HepG2 (cell line): ENCODE measurements at regions not wholly inside any gene's neighbourhood (a gene's known extent, or its start where the extent isn't known, plus 50 kb on each side); places are given as distances from the start of the nearest gene placed in this dataset.

Experiments
- ERF ChIP-seq: IDR thresholded peaks from 2 replicates; pipeline ENCODE4 v1.6.1; 2018; ENCODE audit warnings: missing biosample characterization, missing genetic modification reagents
- FOSL1 ChIP-seq: sonication (generic); formaldehyde crosslinking; IDR thresholded peaks from 2 replicates; pipeline ENCODE4 v1.9.0; 2021; ENCODE audit warnings: missing genetic modification reagents, borderline replicate concordance
- GZF1 ChIP-seq: sonication (generic); formaldehyde crosslinking; IDR thresholded peaks from 2 replicates; pipeline ENCODE4 v1.5.1; 2020; ENCODE audit warnings: mild to moderate bottlenecking, missing genetic modification reagents
- KMT2B ChIP-seq: IDR thresholded peaks from 2 replicates; pipeline ENCODE4 v1.6.1; 2016; ENCODE audit warnings: missing genetic modification reagents, missing compliant biosample characterization
- MED1 ChIP-seq: sonication (generic); formaldehyde crosslinking; IDR thresholded peaks from 2 replicates; pipeline ENCODE4 v1.4.0; 2020; ENCODE audit warnings: missing genetic modification reagents
- NCOA5 ChIP-seq: sonication (generic); formaldehyde crosslinking; IDR thresholded peaks from 2 replicates; pipeline ENCODE4 v1.4.0; 2020; ENCODE audit warnings: missing genetic modification reagents
- RARA ChIP-seq: IDR thresholded peaks from 2 replicates; pipeline ENCODE4 v1.6.1; 2016; ENCODE audit warnings: missing genetic modification reagents, missing compliant biosample characterization
- RORA ChIP-seq: sonication (generic); formaldehyde crosslinking; IDR thresholded peaks from 2 replicates; pipeline ENCODE4 v1.5.0; 2020; ENCODE audit warnings: mild to moderate bottlenecking, missing genetic modification reagents, moderate library complexity
- SCMH1 ChIP-seq: sonication (generic); formaldehyde crosslinking; IDR thresholded peaks from 2 replicates; pipeline ENCODE4 v1.9.0; 2021; ENCODE audit warnings: missing genetic modification reagents, mild to moderate bottlenecking, borderline replicate concordance
- SIX4 ChIP-seq: sonication (generic); formaldehyde crosslinking; IDR thresholded peaks from 2 replicates; pipeline ENCODE4 v1.4.0; 2020; ENCODE audit warnings: missing genetic modification reagents
- TBX3 ChIP-seq: fragments of 450-650 bp; IDR thresholded peaks from 2 replicates; pipeline ENCODE4 v1.6.1; 2017; ENCODE audit warnings: antibody characterized with exemption, mild to moderate bottlenecking, inconsistent platforms, borderline replicate concordance
- ZNF264 ChIP-seq: sonication (generic); formaldehyde crosslinking; IDR thresholded peaks from 2 replicates; pipeline ENCODE4 v1.4.0; 2020; ENCODE audit warnings: missing genetic modification reagents
- ZNF430 ChIP-seq: sonication (generic); formaldehyde crosslinking; IDR thresholded peaks from 2 replicates; pipeline ENCODE4 v1.9.0; 2021; ENCODE audit warnings: mild to moderate bottlenecking, missing genetic modification reagents
- ZNF773 ChIP-seq: sonication (generic); formaldehyde crosslinking; IDR thresholded peaks from 2 replicates; pipeline ENCODE4 v1.4.0; 2020; ENCODE audit warnings: missing genetic modification reagents, borderline replicate concordance
- ZNF891 ChIP-seq: sonication (generic); formaldehyde crosslinking; IDR thresholded peaks from 2 replicates; pipeline ENCODE4 v1.5.0; 2020; ENCODE audit warnings: mild to moderate bottlenecking, missing genetic modification reagents
- TF ChIP-seq, protein P1 (sequence below): sonication (generic); formaldehyde crosslinking; IDR thresholded peaks from 2 replicates; pipeline ENCODE4 v1.4.0; 2020; ENCODE audit warnings: missing genetic modification reagents, mild to moderate bottlenecking, borderline replicate concordance
- TF ChIP-seq, protein P2 (sequence below): sonication (generic); formaldehyde crosslinking; IDR thresholded peaks from 2 replicates; pipeline ENCODE4 v1.4.0; 2020; ENCODE audit warnings: missing genetic modification reagents
- TF ChIP-seq, protein P3 (sequence below): IDR thresholded peaks from 2 replicates; pipeline ENCODE4 v1.6.1; 2016
- TF ChIP-seq, protein P4 (sequence below): sonication (generic); formaldehyde crosslinking; IDR thresholded peaks from 2 replicates; pipeline ENCODE4 v1.5.1; 2020; ENCODE audit warnings: missing genetic modification reagents, mild to moderate bottlenecking, borderline replicate concordance
- TF ChIP-seq, protein P5 (sequence below): IDR thresholded peaks from 2 replicates; pipeline ENCODE4 v1.6.1; 2016; ENCODE audit warnings: mild to moderate bottlenecking

DNA sequence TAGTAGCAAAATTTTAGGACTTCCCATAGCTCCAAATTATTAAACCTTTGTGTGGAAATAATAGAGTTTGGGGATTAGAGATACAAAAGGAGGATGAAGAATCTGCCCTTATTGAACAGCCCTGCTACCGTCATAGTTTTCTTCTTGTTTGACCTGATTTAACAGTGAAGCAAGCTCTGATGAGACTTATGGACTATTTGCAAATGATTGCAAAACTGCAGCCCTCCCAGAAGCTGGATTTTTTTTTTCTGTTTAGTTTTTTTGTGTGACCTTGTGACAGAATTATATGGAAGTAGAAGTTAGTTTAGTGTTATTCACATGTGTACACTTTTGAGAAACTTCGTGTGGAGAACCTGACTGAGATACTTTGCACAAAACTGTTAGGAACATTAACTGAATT is 267.8 kb downstream of the KCNRG start (continued):
- TF ChIP-seq, protein P1, sequence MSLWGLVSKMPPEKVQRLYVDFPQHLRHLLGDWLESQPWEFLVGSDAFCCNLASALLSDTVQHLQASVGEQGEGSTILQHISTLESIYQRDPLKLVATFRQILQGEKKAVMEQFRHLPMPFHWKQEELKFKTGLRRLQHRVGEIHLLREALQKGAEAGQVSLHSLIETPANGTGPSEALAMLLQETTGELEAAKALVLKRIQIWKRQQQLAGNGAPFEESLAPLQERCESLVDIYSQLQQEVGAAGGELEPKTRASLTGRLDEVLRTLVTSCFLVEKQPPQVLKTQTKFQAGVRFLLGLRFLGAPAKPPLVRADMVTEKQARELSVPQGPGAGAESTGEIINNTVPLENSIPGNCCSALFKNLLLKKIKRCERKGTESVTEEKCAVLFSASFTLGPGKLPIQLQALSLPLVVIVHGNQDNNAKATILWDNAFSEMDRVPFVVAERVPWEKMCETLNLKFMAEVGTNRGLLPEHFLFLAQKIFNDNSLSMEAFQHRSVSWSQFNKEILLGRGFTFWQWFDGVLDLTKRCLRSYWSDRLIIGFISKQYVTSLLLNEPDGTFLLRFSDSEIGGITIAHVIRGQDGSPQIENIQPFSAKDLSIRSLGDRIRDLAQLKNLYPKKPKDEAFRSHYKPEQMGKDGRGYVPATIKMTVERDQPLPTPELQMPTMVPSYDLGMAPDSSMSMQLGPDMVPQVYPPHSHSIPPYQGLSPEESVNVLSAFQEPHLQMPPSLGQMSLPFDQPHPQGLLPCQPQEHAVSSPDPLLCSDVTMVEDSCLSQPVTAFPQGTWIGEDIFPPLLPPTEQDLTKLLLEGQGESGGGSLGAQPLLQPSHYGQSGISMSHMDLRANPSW (CRISPR knock-in tag): 0 out of 2 replicates have a peak, but pooled peaks have one; percentile 28
- TF ChIP-seq FOSL1 (CRISPR knock-in tag) (no peak), RARA (CRISPR knock-in tag) (peak; percentile 64), ZNF264 (CRISPR knock-in tag) (0 out of 2 replicates have a peak, but pooled peaks have one; percentile 17), ERF (CRISPR knock-in tag) (0 out of 2 replicates have a peak, but pooled peaks have one; percentile 24), ZNF430 (CRISPR knock-in tag) (no peak), ZNF773 (CRISPR knock-in tag) (no peak), ZNF891 (CRISPR knock-in tag) (no peak), RORA (CRISPR knock-in tag) (no peak), SIX4 (no peak), NCOA5 (CRISPR knock-in tag) (no peak), GZF1 (CRISPR knock-in tag) (no peak), MED1 (CRISPR knock-in tag) (peak; percentile 78), TBX3 (no peak), SCMH1 (CRISPR knock-in tag) (no peak), KMT2B (CRISPR knock-in tag) (no peak)
- TF ChIP-seq, protein P2, sequence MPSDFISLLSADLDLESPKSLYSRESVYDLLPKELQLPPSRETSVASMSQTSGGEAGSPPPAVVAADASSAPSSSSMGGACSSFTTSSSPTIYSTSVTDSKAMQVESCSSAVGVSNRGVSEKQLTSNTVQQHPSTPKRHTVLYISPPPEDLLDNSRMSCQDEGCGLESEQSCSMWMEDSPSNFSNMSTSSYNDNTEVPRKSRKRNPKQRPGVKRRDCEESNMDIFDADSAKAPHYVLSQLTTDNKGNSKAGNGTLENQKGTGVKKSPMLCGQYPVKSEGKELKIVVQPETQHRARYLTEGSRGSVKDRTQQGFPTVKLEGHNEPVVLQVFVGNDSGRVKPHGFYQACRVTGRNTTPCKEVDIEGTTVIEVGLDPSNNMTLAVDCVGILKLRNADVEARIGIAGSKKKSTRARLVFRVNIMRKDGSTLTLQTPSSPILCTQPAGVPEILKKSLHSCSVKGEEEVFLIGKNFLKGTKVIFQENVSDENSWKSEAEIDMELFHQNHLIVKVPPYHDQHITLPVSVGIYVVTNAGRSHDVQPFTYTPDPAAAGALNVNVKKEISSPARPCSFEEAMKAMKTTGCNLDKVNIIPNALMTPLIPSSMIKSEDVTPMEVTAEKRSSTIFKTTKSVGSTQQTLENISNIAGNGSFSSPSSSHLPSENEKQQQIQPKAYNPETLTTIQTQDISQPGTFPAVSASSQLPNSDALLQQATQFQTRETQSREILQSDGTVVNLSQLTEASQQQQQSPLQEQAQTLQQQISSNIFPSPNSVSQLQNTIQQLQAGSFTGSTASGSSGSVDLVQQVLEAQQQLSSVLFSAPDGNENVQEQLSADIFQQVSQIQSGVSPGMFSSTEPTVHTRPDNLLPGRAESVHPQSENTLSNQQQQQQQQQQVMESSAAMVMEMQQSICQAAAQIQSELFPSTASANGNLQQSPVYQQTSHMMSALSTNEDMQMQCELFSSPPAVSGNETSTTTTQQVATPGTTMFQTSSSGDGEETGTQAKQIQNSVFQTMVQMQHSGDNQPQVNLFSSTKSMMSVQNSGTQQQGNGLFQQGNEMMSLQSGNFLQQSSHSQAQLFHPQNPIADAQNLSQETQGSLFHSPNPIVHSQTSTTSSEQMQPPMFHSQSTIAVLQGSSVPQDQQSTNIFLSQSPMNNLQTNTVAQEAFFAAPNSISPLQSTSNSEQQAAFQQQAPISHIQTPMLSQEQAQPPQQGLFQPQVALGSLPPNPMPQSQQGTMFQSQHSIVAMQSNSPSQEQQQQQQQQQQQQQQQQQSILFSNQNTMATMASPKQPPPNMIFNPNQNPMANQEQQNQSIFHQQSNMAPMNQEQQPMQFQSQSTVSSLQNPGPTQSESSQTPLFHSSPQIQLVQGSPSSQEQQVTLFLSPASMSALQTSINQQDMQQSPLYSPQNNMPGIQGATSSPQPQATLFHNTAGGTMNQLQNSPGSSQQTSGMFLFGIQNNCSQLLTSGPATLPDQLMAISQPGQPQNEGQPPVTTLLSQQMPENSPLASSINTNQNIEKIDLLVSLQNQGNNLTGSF (CRISPR knock-in tag): no peak
- TF ChIP-seq, protein P3, sequence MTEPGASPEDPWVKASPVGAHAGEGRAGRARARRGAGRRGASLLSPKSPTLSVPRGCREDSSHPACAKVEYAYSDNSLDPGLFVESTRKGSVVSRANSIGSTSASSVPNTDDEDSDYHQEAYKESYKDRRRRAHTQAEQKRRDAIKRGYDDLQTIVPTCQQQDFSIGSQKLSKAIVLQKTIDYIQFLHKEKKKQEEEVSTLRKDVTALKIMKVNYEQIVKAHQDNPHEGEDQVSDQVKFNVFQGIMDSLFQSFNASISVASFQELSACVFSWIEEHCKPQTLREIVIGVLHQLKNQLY (CRISPR knock-in tag): no peak
- TF ChIP-seq, protein P4, sequence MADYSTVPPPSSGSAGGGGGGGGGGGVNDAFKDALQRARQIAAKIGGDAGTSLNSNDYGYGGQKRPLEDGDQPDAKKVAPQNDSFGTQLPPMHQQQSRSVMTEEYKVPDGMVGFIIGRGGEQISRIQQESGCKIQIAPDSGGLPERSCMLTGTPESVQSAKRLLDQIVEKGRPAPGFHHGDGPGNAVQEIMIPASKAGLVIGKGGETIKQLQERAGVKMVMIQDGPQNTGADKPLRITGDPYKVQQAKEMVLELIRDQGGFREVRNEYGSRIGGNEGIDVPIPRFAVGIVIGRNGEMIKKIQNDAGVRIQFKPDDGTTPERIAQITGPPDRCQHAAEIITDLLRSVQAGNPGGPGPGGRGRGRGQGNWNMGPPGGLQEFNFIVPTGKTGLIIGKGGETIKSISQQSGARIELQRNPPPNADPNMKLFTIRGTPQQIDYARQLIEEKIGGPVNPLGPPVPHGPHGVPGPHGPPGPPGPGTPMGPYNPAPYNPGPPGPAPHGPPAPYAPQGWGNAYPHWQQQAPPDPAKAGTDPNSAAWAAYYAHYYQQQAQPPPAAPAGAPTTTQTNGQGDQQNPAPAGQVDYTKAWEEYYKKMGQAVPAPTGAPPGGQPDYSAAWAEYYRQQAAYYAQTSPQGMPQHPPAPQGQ (CRISPR knock-in tag): no peak
- TF ChIP-seq, protein P5, sequence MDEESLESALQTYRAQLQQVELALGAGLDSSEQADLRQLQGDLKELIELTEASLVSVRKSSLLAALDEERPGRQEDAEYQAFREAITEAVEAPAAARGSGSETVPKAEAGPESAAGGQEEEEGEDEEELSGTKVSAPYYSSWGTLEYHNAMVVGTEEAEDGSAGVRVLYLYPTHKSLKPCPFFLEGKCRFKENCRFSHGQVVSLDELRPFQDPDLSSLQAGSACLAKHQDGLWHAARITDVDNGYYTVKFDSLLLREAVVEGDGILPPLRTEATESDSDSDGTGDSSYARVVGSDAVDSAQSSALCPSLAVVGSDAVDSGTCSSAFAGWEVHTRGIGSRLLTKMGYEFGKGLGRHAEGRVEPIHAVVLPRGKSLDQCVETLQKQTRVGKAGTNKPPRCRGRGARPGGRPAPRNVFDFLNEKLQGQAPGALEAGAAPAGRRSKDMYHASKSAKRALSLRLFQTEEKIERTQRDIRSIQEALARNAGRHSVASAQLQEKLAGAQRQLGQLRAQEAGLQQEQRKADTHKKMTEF: peak; percentile 54; the same call in 1 of the 2 replicates
